Activated CD4-positive, alpha-beta T cell treated with anti-CD3 and anti-CD28 coated beads for 48 hours (primary cell): ENCODE measurements at regions not wholly inside any gene's neighbourhood (a gene's known extent, or its start where the extent isn't known, plus 50 kb on each side); places are given as distances from the start of the nearest gene placed in this dataset.
A peak's percentile ranks its signal among the peaks of the same experiment; 100 is the strongest.

Experiments used
- DNase-seq: peaks from one replicate; pipeline ENCODE4 v3.0.0-alpha.2; 2020

DNA sequence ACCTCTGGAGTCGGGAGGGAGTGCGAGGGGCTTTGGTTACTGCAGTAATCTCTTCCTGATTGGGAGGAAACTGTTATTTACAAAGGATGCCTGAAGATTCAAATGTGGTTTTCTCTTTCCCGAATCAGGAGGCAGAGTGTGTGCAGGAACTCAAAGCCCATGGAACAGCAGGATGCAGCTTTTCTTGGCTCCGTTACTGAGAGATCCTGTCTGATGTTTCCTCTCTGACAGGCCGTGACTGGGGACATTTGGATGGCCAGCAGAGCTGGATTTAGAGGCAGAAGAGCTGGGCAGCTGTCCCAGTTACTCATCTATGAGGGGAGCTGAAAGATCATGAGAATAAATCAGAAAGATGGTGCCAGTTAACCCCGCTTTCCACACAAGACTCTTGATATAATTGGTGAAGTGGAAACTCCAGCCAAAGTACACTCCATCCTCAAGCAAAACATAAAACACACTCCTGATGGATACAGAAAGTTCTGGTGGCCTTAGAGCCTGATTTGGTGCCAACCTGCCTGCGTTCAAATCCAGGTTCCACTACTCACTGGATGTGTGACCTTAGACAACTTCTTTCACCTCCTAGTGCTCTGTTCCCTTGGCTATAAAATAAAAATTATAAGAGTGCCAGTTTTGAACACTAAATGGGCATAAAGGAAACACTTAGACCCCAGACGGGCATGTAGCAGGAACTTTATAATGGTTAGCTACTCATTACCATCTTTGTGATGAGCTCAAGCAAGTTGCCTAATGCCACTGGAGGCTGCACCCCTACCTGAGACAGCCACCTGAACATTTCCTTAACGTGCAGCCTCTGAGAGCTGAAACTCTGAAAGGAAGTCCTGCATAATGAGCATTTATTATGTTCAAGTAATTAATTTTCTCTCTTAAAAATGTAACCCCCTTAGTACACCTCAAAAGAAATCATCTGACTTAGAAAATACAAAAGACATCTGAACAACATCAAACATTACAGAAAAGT is 349.0 kb upstream of the GATB start:
- no peak for DNase-seq

DNA sequence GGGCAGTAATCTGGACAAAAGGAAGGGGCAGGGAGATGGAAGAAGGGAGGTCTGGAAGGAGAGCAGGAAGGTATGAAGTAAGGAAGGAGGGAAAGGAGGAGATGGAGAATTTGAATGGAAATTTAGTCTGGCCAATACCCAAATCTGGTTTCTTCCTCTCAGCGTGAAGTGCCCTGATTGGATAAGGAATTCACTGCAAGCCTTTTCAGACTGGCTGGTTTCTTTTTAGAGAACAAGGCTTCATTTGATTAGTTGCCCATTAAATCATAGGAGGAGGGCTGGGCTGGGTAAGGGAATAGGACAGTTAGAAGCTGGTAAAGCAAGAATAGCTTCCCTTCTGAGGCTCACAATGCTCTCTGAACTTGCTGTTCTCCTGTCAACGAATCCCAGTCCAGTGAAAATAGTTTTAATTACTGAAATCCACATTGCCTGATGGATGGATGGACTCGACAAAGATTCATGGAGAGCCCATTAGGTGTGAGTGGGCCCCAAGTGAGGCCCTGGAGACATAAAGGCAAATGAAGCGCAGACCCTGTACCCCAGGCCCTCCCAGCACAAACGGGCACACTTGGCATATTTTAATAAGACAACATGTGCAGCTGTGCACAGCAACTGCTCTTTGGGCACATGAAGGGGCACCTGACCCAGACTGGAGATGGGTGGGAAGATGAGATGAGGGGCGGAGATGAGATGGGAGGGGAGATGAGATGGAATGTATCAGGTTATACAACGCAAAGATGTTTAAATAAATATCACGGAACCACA is 347.1 kb upstream of the GATB start:
- no peak for DNase-seq

DNA sequence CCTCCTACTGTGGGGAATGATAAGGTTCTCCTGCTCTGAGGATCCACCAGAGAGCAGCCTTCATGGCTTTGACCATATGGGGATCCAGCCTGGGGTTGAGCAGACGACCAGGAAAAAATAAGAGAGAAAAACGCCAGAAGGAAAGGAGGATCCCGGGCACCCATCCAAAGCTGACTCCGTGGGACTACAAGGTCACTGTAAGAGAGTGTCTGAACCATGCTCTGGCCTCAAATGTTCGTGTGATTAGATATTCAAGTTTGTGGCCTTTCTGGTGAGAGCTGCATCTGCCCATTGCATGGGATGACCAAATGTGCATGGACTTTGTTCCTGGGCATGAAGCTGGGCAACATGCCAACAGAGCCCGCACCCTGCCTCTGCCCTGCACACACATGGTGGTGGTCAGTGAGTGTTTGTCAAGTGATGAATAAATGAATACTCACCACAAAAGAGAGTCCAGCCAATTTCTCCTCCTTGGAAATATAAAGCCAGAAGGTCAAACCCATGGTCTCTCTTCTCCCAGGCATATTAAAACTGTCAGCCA is 346.0 kb upstream of the GATB start:
- DNase-seq: no peak

DNA sequence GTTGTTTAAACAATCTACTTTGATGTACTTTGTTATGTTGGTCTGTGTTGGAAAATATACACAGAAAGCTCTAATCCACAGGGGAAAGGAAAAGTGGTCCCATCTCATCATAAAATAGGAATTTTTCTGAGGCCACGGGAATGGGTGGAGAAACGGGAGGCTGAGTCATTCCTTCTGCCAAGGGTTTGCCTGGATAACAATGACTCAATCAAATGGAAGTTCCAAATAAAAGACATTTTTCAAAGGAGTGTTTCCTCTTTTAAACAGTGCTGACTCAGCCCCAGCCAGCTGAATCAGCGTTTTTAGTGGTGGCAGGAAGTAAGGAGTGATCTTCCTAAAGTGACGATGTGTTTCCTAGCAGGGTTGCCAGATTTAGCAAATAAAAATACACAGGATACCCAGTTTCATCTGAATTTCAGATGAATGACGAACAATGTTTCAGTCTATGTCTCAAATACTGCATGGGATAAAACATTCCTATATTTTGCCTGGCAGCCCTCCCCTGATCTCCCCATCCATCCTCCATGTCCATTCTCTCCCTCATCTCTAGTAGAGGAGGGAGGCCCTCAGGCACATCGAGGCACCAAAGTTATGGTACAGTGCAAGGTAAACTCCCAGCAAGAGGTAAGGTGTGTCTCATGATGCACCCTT is 345.4 kb upstream of the GATB start:
- peak; percentile 42 for DNase-seq

DNA sequence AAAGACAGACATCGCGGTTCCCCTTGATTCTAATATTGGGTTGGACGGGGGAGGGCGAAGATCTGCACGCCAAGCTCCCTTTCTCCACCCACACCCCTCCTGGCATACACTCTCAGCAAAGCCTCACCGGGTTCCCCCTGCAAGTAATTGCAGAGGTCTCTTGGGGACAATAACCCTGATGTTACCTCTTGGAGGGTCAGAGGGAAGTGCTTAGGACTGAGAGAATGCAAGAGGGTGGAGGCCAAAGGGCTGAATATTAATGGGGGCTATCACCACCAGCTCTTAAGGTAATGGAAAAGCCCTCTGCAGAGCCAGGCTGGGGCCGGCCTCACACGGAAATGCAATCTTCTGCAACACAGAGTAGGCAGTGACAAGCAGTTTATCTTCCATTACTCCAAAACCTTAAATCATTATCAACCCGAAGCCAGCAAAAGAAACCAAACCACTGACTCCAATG is 344.1 kb upstream of the GATB start:
- DNase-seq: no peak

DNA sequence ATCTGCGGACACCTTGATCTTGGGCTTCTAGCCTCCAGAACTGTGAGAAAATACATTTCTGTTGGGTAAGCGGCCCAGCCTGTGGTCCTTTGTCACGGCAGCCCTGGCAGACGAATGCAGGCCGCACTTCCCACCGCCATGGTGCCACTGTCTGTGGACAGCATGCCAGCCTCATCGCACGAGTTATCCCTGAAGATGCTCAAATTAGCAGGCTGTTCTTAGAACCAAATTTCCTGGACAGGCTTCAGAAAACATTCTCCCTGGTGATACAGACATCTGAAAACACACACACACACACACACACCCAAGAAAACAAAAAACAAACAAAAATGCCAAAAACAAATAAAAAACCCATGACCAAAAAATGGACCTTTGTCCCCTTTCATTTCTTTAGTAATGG is 343.5 kb upstream of the GATB start:
- DNase-seq: no peak

DNA sequence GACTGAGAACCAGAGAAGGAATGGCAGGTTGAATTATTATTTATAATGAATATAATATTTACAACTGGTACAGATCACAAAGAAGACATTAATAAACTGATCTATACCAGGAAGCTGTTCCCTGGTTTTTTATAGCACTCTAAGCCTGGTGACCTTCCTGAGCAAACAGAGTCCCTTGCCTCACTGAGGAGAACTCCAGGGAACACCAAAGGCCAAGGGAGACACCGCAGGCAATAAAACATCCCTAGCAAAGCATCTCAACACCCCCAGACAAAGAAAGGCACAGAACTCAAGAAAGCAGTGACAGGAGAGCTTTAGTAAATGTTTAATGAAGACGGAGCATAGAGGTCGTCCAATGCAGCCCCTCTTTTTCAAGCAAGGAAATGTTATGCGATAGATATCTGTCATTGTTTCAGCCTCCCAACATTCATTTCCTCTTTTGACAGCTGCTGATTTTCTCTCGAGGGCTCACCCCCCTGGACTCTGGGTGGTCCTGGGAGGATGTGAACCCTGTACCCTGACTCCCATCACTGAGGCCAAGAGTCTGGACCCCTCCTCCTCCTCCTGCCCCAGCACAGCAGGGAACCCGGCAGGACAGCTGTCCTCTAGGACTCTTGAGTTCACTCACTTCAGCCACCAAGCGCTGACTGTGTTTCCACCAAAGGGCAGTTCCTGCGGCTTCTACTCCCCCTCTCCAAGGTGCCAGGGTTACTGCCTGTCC is 342.5 kb upstream of the GATB start:
- DNase-seq: no peak

DNA sequence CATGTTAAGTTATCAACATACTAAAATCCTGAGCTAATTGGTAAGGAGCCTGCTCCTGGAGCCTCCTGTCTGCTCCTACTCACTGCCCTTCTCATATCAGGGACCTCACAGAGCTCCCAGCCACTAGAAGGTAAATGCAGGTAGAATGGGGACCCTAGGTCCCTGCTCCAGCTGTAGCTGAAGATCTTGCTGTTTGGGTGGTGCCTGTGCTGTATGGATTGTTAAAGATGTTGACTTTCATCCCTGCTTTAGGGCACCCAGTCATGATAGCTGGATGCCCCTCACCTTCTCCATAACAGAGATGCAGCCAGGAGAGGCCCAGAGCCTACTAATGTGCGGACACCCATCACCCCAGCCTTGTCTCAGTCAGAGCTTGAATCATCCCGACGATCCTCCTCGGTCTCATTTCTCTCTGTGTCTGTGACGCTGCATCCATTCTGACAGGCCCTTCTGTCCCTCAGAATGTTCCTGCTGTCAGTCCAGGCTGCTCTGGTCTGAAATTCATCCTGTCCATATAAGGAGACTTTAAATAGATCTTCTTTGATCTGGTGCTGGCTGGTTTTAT is 341.7 kb upstream of the GATB start:
- DNase-seq: no peak

DNA sequence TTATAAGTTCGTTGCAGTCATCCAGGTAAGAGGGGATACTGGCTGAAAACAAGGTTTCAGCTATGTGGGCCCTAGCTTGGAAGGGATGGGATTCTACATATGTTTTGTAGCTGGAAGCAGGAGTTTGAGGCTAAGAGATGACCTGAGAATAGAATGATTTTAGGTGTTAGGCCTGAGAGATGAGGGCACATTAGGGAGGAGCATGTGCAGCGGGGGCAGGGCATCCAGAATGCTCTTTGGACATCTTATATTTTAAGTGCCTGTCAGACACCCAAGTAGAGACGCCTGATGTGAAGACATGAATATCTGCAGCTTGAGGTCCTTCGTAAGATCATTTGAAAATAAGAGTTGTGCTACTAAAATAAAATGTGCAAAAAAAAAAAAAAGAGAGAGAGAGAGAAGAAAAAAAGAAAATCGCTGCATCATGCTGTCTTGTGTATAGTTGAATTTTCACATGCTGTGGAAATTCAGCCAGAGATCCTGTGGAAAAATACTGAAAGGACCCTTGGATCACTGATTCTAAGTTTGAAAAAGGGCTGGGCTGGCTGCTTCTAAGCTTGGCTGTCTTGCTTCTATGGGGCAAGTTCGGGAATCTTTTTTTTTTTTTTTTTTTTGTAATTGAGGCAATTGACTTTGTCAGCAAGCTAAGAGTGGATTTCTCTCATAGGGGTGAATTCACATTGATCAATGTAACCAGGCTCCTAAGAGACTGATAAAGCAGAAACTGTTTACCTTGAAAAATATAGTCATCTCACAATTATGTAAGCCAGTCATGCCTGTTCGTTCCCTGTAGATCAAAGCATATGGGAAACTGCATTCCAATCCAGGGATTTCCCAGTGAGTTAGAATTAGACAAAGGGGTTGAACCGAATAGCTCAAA is 341.0 kb upstream of the GATB start:
- no peak for DNase-seq

DNA sequence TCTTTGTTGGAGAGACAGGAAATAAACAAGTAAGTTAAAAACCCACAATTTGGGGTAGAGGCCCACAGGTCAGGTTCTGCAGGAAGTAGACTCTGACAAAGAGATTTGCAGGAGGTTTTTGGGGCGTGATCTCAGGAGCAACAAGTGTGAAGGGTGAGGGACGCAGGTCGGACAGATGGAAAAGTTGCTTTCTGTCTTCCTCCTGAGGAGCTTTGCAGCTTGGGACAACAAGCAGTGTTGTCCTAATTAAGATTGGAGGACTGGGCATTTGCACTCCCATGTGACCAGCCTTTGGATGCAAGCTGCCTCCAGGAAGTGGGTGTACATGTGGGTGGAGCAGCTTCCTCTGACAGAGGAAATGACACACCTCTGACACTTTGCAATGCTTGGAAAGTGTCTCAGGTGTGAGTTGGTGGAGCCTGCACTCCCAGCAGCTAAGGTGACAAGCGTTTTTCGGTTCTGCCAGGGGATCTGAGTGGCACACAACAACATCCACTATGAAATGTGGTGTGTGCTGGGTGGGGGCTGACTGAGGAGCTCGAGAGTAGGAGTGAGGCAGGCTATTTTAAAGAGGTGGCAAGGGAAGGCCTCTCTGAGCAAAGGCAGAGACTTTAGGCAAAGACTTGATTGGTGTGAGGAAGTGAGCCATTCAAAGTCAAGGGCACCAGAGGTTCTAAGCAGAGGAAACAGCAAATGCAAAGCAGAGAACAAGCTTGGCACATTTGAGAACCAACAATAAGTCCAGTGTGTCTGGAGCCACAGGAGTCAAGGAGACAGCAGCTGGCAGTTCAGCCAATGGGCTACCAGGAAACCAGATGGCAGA is 339.8 kb upstream of the GATB start:
- peak; percentile 78 for DNase-seq

DNA sequence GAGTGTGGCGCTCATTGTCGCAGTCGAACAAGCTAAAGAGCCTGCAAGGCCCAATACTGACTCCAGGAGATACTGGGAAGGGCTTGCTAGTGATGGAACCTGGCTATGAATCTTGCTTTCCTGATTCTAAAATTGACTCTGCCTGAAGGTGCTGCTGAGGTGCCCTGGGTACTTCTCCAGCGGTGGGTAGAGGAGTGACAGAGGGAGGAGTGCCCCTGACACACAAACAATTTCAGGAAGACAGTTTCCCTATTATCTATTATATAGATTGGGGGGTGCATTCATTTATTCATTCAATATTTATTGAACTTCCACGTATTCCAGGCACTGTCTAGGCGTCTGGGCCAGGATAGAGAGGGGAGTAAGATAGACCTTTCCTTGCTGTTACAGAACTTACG is 339.2 kb upstream of the GATB start:
- DNase-seq: no peak

DNA sequence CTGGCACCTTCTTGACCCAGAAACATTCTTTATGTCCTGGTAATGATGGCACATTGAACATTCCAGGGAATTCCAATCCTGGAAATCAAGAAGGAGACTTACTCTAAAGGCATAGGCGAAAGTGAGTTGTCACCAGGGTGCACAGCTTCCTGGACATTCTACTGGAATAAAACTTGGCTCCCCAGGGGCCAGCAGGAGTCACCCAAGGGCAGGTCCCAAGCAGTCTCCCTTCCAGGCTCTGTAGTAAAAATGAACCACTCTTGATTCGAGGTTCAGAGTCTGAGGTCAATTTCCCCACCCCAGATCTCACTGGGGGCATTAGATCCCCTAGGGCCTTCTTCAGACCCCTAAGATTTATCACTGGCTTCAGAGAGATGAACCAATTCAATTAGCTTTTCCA is 338.7 kb upstream of the GATB start:
- DNase-seq: no peak

DNA sequence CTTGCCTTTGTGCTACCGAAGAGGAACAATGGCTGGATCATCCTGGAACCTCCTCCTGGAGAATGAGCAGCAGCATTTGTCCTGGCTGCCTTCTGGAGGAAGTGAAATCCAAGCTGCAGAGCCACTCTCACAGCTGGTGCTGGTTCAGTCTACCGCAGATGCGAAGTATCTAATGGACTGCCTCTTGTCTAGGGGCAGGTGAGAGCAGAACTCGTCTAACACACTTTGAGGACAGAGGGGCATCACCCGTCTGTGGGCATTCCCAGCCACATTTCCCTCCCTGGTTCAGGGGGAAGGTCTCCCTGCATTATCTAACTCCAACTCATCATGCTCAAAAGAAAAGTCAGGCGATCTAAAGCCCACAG is 338.2 kb upstream of the GATB start:
- DNase-seq: no peak

DNA sequence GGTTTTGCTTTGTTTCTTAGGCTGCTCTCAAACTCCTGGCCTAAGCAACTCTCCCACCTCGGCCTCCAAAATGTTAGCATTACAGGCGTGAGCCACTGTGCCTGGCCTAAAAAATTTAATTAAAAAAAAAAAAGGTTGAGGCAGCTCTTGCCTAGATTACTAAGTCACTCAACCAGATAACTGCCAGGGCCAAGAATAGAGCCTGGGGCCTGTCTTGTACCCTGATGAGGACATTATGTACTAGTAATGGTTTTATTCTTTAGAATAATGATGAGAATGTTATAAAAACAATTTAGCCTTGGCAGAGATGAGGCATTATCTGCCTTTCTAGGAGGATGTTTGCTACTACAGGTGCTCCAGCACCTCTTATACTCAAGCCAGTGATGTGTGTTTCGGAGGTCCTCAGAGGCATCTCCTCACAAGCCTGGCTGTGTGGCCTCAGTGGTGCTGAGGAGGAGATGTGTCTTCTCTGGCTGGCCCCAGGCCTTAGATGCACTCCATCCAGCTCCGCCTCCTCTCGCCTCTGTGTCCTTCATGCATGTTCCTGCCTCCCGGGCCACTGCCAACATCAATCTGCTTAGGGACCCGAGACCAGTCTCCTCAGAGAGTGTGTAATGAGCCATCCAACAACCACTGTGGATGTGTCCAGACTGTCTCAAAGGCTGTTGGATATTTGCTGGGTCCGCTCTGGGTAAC is 337.7 kb upstream of the GATB start:
- no peak for DNase-seq

DNA sequence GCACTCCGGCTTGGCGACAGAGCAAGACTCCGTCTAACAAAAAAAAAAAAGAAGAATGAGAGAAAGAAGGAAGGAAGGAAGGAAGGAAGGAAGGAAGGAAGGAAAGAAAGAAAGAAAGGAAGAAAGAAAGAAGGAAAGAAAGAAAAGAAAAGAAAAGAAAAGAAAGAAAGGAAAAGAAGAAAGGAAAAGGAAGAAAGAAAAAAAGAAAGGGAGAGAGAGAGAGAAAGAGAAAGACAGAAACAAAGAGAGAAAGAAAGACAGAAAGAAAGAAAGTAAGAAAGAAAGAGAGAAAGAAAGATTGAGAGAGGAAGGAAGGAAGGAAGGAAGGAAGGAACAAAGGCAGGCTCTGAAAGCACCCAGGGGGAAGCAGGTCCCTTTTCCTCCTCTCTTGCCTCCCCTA is 336.6 kb upstream of the GATB start:
- DNase-seq: no peak

DNA sequence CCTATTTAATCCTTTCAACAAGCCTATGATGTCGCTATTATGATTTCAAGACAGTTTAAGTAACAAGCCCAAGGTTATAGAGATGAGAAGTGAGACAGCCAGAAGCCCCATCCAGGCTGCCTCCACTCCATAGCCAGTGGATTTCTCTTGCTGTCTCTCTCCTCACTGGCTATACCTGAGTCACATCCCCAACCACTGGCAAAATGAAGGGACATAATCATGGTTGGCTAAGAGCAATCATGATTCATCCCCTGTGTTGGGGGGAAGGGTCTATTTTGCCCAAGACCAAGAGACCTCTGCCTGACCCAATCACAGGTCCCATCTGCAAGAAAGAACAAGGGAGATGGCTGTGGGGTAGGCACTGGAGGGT is 334.9 kb upstream of the GATB start:
- DNase-seq: no peak

DNA sequence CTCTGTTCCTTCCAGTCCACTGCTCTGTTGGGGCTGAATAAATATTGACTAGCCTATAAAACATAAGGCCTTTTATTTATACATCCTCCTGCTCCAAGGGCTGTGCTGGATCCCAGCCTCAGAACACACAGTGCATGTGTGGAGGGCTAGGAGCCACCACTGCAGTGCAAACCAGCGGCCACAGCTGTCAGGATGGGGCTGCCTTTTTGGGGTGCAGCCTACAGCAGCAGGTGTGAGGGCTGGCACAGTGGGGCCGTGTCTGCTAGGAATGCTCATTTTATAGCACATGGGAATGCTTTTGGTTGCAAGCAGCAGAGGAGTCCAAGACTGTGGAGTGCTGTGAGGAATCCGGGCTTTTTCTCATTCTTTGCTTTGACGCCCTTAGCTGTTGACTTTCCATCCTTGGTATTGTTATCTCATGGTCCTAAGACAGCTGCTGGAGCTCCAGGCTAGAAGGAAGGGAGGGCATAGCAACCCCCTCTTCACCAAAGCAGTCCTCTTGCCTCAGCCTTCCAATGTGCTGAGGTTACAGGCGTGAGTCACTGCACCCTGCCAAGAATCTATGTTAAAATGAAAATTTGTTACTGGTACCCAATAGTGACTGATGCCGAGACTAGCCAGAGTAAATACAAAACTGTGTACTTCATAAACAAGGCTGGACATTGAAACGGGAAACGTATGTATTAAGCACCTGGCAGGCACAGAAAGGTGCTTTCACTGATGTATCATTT is 334.3 kb upstream of the GATB start:
- DNase-seq: no peak

DNA sequence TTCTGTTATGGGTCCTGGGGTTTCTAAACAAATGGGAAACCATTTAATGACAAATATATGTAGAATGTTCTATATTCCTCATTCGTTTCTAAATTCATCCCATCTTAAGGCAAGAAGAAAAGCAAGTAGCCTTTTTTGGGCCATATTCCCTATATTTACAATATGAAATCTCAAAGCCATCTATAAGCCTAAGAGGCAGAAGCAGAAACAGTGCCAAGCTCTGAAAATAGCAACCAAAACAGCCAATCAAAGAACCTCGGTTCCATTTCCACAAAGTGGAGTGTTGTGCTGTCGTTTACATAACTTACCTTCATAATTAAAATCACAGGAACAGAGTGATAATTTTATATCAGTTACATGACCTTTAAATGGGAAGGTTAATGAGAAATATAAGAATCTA is 330.6 kb upstream of the GATB start:
- DNase-seq: no peak

DNA sequence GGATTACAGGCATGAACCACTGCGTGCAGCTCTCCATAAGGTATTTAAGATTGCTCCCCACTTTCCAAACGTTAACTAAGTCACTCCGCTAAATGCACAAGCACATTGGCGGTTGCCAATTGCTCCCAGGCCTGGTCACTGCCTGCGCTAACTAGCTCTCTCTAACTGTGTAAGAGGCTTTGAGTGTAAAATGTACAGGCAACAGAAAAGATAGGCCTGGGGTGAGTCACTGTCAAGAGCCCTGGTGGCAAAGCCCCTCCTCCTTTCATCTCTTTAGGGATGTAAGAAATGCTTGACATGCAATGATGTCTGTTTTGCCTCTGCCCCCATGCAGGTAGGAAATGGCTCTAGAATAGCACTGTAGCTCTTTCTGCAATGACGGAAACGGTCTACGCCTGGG is 329.7 kb upstream of the GATB start:
- DNase-seq: peak; percentile 30
